H9 (cell line): ENCODE measurements at regions not wholly inside any gene's neighbourhood (a gene's known extent, or its start where the extent isn't known, plus 50 kb on each side); places are given as distances from the start of the nearest gene placed in this dataset.

Source experiments
- DNase-seq: peaks from one replicate; pipeline ENCODE4 v3.0.0-alpha.2; 2017
- H2AFZ ChIP-seq: one replicate; pipeline ENCODE4 v1.6.1; 2013; ENCODE audit warnings: mild to moderate bottlenecking, low read length, control low read depth, moderate library complexity
- H2AK5ac ChIP-seq: 2 replicates; pipeline ENCODE4 v1.6.1; 2013; ENCODE audit warnings: low read length, control low read depth, mixed read lengths; ENCODE audit not compliant: insufficient read length
- H2BK120ac ChIP-seq: one replicate; pipeline ENCODE4 v1.6.1; 2013; ENCODE audit warnings: low read depth, mild to moderate bottlenecking, low read length, control low read depth, inconsistent platforms; ENCODE audit not compliant: poor library complexity, severe bottlenecking
- H2BK12ac ChIP-seq: 2 replicates; pipeline ENCODE4 v1.6.1; 2013; ENCODE audit warnings: low read length, control low read depth, mixed read lengths, low read depth; ENCODE audit not compliant: insufficient read length
- H2BK15ac ChIP-seq: 2 replicates; pipeline ENCODE4 v1.6.1; 2013; ENCODE audit warnings: low read depth, low read length, control low read depth
- H2BK20ac ChIP-seq: one replicate; pipeline ENCODE4 v1.6.1; 2013; ENCODE audit warnings: low read depth, mild to moderate bottlenecking, low read length, control low read depth, inconsistent platforms; ENCODE audit not compliant: poor library complexity, severe bottlenecking
- H2BK5ac ChIP-seq: 2 replicates; pipeline ENCODE4 v1.6.1; 2013; ENCODE audit warnings: low read length, control low read depth, mixed read lengths; ENCODE audit not compliant: insufficient read length
- H3K14ac ChIP-seq: 2 replicates; pipeline ENCODE4 v1.6.1; 2013; ENCODE audit warnings: low read length, control low read depth; ENCODE audit not compliant: insufficient read depth
- H3K18ac ChIP-seq: 2 replicates; pipeline ENCODE4 v1.6.1; 2013; ENCODE audit warnings: low read depth, mild to moderate bottlenecking, mixed read lengths, low read length, control low read depth; ENCODE audit not compliant: insufficient read length
- H3K23ac ChIP-seq: 2 replicates; pipeline ENCODE4 v1.6.1; 2013; ENCODE audit warnings: low read length, control low read depth, mixed read lengths, low read depth; ENCODE audit not compliant: insufficient read length
- H3K23me2 ChIP-seq: 2 replicates; pipeline ENCODE4 v1.6.1; 2013; ENCODE audit warnings: low read depth, mild to moderate bottlenecking, mixed read lengths, low read length, control low read depth; ENCODE audit not compliant: insufficient read length, poor library complexity, severe bottlenecking
- H3K27ac ChIP-seq: 2 replicates; pipeline ENCODE4 v1.5.1; 2013; ENCODE audit warnings: low read length, control low read depth, mixed read lengths, low read depth; ENCODE audit not compliant: insufficient read length
- H3K27me3 ChIP-seq: 2 replicates; pipeline ENCODE4 v1.6.1; 2013; ENCODE audit warnings: low read length, control low read depth, inconsistent platforms; ENCODE audit not compliant: insufficient read depth
- H3K4ac ChIP-seq: 2 replicates; pipeline ENCODE4 v1.6.1; 2013; ENCODE audit warnings: low read depth, mild to moderate bottlenecking, control low read depth, inconsistent platforms, low read length, moderate library complexity
- H3K4me1 ChIP-seq: 2 replicates; pipeline ENCODE4 v1.6.1; 2013; ENCODE audit warnings: low read length, control low read depth, inconsistent platforms; ENCODE audit not compliant: insufficient read depth
- H3K4me2 ChIP-seq: 2 replicates; pipeline ENCODE4 v1.6.1; 2013; ENCODE audit warnings: low read length, control low read depth, mixed read lengths; ENCODE audit not compliant: insufficient read length, insufficient read depth
- H3K56ac ChIP-seq: 2 replicates; pipeline ENCODE4 v1.6.1; 2013; ENCODE audit warnings: low read depth, mild to moderate bottlenecking, mixed read lengths, low read length, control low read depth; ENCODE audit not compliant: insufficient read length
- H3K79me1 ChIP-seq: 2 replicates; pipeline ENCODE4 v1.6.1; 2013; ENCODE audit warnings: low read depth, mild to moderate bottlenecking, moderate library complexity, low read length, control low read depth, inconsistent platforms; ENCODE audit not compliant: insufficient read depth, poor library complexity, severe bottlenecking
- H3K79me2 ChIP-seq: 2 replicates; pipeline ENCODE4 v1.6.1; 2013; ENCODE audit warnings: low read length, control low read depth, inconsistent platforms; ENCODE audit not compliant: insufficient read depth
- H3K9ac ChIP-seq: 2 replicates; pipeline ENCODE4 v1.6.1; 2013; ENCODE audit warnings: low read length, control low read depth, mixed read lengths; ENCODE audit not compliant: insufficient read length; ENCODE audit errors: extremely low read depth
- H3K9me3 ChIP-seq: one replicate; pipeline ENCODE4 v1.6.1; 2013; ENCODE audit warnings: low read depth, low read length, inconsistent platforms; ENCODE audit not compliant: control insufficient read depth
- H3T11ph ChIP-seq: one replicate; pipeline ENCODE4 v1.6.1; 2013; ENCODE audit warnings: mild to moderate bottlenecking, low read length, control low read depth, inconsistent platforms
- H4K20me1 ChIP-seq: one replicate; pipeline ENCODE4 v1.6.1; 2013; ENCODE audit not compliant: control insufficient read depth, insufficient read length, insufficient read depth
- H4K5ac ChIP-seq: 2 replicates; pipeline ENCODE4 v1.6.1; 2013; ENCODE audit warnings: low read depth, mild to moderate bottlenecking, mixed read lengths, low read length, control low read depth; ENCODE audit not compliant: insufficient read length
- H4K8ac ChIP-seq: replicated peaks from 2 replicates; pipeline ENCODE4 v1.6.1; 2013; ENCODE audit warnings: low read length, control low read depth, mixed read lengths, low read depth; ENCODE audit not compliant: insufficient read length
- H4K91ac ChIP-seq: 2 replicates; pipeline ENCODE4 v1.6.1; 2013; ENCODE audit warnings: low read depth, mild to moderate bottlenecking, moderate library complexity, mixed read lengths, low read length, control low read depth; ENCODE audit not compliant: insufficient read length
- H3K27ac Mint-ChIP-seq, 3 experiments: 2 replicates in 2 of 3; 3 replicates in 1 of 3; pipeline ENCODE4 v1.8.0; 2020 to 2021; ENCODE audit warnings: mixed read lengths in 3 of 3, mild to moderate bottlenecking in 1 of 3, moderate library complexity in 1 of 3
- H3K27me3 Mint-ChIP-seq: 2 replicates; pipeline ENCODE4 v1.8.0; 2021; ENCODE audit warnings: low read depth, mild to moderate bottlenecking, moderate library complexity, mixed read lengths
- H3K36me3 Mint-ChIP-seq, 3 experiments: 2 replicates in 2 of 3; 3 replicates in 1 of 3; pipeline ENCODE4 v1.8.0; 2020 to 2021; ENCODE audit warnings: low read depth in 3 of 3, mixed read lengths in 3 of 3; ENCODE audit not compliant: insufficient read depth in 1 of 3
- H3K4me1 Mint-ChIP-seq, 2 experiments: 2 replicates each; pipeline ENCODE4 v1.8.0; 2020; ENCODE audit warnings: mixed read lengths in 2 of 2
- H3K4me3 Mint-ChIP-seq, 2 experiments: 2 replicates in 1 of 2; 3 replicates in 1 of 2; pipeline ENCODE4 v1.8.0; 2020 to 2021; ENCODE audit warnings: mild to moderate bottlenecking in 2 of 2, mixed read lengths in 2 of 2, moderate library complexity in 1 of 2
- H3K9me3 Mint-ChIP-seq, 2 experiments: 2 replicates in 1 of 2; 3 replicates in 1 of 2; pipeline ENCODE4 v1.8.0; 2020; ENCODE audit warnings: mild to moderate bottlenecking in 2 of 2, mixed read lengths in 2 of 2, moderate library complexity in 1 of 2
- WGBS: extraction: QIAGEN DNeasy Blood & Tissue Kit; methylation state at CpG from one replicate; pipeline ENCODE4 v1.1.7; 2013; ENCODE audit warnings: missing lambda C conversion rate, low lambda C conversion rate, mixed read lengths; ENCODE audit not compliant: insufficient read length; ENCODE audit errors: extremely low coverage; 5-methylcytosine and 5-hydroxymethylcytosine counted together
- TF ChIP-seq, protein P1 (sequence below): fragments of 200-600 bp; sonication (generic); conservative IDR thresholded peaks from 3 replicates; pipeline ENCODE4 v1.8.0; 2021; ENCODE audit warnings: antibody characterized with exemption, mild to moderate bottlenecking

DNA sequence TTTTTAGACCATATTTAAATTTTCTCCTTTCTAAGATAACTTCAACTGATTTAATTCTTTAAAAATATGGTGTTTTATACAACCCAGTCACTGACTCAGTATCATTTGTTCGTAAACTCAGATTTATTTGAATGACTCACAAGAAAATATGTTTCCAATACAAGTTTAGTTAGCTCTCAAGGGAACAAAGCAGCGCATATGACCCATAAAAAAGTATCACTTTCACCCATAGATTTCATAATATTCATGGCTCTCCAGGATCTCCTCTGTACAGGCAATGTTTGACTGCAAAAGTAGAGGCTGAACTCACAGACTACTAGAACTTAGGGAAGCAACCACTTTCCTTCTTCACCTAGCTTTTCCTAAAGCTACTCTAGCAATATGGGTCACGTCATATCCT lies 405.6 kb upstream of the PCDH9 start:
- peaks cover 3 to 5% of the 10 kb centered on the region in 2 experiments for H3K4me1 Mint-ChIP-seq
- Histone ChIP-seq H4K91ac (no peak overlapping the region), H2AK5ac (no peak overlapping the region), H4K8ac (no peak overlapping the region), H3K4me1 (no peaks in the 10 kb centered on the region), H2AFZ (no peak overlapping the region), H2BK20ac (no peak overlapping the region), H2BK5ac (no peak overlapping the region), H2BK15ac (no peak overlapping the region), H3K79me1 (no peaks in the 10 kb centered on the region), H3K23ac (no peak overlapping the region), H3K56ac (no peak overlapping the region), H3K4ac (no peak overlapping the region), H2BK12ac (no peak overlapping the region), H3K9me3 (no peaks in the 10 kb centered on the region), H3K4me2 (no peak overlapping the region), H2BK120ac (no peak overlapping the region), H3K79me2 (no peaks in the 10 kb centered on the region), H4K20me1 (no peaks in the 10 kb centered on the region), H3T11ph (no peak overlapping the region), H3K23me2 (no peaks in the 10 kb centered on the region), H3K27ac (no peak overlapping the region), H3K9ac (no peak overlapping the region), H3K27me3 (no peaks in the 10 kb centered on the region), H4K5ac (no peak overlapping the region), H3K14ac (no peak overlapping the region), H3K18ac (no peak overlapping the region)
- H3K27me3 Mint-ChIP-seq = no peaks in the 10 kb centered on the region
- no peak overlapping the region for H3K27ac Mint-ChIP-seq
- H3K36me3 Mint-ChIP-seq = no peaks in the 10 kb centered on the region
- no peak overlapping the region for H3K4me3 Mint-ChIP-seq
- no peaks in the 10 kb centered on the region for H3K9me3 Mint-ChIP-seq
- TF ChIP-seq, protein P1, sequence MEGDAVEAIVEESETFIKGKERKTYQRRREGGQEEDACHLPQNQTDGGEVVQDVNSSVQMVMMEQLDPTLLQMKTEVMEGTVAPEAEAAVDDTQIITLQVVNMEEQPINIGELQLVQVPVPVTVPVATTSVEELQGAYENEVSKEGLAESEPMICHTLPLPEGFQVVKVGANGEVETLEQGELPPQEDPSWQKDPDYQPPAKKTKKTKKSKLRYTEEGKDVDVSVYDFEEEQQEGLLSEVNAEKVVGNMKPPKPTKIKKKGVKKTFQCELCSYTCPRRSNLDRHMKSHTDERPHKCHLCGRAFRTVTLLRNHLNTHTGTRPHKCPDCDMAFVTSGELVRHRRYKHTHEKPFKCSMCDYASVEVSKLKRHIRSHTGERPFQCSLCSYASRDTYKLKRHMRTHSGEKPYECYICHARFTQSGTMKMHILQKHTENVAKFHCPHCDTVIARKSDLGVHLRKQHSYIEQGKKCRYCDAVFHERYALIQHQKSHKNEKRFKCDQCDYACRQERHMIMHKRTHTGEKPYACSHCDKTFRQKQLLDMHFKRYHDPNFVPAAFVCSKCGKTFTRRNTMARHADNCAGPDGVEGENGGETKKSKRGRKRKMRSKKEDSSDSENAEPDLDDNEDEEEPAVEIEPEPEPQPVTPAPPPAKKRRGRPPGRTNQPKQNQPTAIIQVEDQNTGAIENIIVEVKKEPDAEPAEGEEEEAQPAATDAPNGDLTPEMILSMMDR = no peak
- WGBS = no CpG with 5 or more reads among the region's 3 CpGs
- DNase-seq = no peak
